ENCODE measurements at regions not wholly inside any gene's neighbourhood (a gene's known extent, or its start where the extent isn't known, plus 50 kb on each side); places are given as distances from the start of the nearest gene placed in this dataset.

- TF ChIP-seq, protein P1, sequence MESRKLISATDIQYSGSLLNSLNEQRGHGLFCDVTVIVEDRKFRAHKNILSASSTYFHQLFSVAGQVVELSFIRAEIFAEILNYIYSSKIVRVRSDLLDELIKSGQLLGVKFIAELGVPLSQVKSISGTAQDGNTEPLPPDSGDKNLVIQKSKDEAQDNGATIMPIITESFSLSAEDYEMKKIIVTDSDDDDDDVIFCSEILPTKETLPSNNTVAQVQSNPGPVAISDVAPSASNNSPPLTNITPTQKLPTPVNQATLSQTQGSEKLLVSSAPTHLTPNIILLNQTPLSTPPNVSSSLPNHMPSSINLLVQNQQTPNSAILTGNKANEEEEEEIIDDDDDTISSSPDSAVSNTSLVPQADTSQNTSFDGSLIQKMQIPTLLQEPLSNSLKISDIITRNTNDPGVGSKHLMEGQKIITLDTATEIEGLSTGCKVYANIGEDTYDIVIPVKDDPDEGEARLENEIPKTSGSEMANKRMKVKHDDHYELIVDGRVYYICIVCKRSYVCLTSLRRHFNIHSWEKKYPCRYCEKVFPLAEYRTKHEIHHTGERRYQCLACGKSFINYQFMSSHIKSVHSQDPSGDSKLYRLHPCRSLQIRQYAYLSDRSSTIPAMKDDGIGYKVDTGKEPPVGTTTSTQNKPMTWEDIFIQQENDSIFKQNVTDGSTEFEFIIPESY (IDR thresholded peaks at IDR 0.05) = no peak
- TF ChIP-seq TAF1 (conservative IDR thresholded peaks at IDR 0.05) = no peak
- no peak for TF ChIP-seq GABPA (IDR thresholded peaks at IDR 0.05 in 1 of 2, conservative IDR thresholded peaks at IDR 0.05 in 1 of 2)
- no peak for TF ChIP-seq HNF4G (IDR thresholded peaks at IDR 0.05)
- no peak for TF ChIP-seq HNF4A (conservative IDR thresholded peaks at IDR 0.05)
- no peak for TF ChIP-seq FOXA2 (IDR thresholded peaks at IDR 0.05)
- TF ChIP-seq FOXA1 (IDR thresholded peaks at IDR 0.05) = no peak
- TF ChIP-seq NR2F2 (IDR thresholded peaks at IDR 0.05) = no peak
- no peak for TF ChIP-seq RXRA (IDR thresholded peaks at IDR 0.05)
- TF ChIP-seq, protein P2, sequence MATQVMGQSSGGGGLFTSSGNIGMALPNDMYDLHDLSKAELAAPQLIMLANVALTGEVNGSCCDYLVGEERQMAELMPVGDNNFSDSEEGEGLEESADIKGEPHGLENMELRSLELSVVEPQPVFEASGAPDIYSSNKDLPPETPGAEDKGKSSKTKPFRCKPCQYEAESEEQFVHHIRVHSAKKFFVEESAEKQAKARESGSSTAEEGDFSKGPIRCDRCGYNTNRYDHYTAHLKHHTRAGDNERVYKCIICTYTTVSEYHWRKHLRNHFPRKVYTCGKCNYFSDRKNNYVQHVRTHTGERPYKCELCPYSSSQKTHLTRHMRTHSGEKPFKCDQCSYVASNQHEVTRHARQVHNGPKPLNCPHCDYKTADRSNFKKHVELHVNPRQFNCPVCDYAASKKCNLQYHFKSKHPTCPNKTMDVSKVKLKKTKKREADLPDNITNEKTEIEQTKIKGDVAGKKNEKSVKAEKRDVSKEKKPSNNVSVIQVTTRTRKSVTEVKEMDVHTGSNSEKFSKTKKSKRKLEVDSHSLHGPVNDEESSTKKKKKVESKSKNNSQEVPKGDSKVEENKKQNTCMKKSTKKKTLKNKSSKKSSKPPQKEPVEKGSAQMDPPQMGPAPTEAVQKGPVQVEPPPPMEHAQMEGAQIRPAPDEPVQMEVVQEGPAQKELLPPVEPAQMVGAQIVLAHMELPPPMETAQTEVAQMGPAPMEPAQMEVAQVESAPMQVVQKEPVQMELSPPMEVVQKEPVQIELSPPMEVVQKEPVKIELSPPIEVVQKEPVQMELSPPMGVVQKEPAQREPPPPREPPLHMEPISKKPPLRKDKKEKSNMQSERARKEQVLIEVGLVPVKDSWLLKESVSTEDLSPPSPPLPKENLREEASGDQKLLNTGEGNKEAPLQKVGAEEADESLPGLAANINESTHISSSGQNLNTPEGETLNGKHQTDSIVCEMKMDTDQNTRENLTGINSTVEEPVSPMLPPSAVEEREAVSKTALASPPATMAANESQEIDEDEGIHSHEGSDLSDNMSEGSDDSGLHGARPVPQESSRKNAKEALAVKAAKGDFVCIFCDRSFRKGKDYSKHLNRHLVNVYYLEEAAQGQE (IDR thresholded peaks at IDR 0.05) = no peak
- TF ChIP-seq, protein P3, sequence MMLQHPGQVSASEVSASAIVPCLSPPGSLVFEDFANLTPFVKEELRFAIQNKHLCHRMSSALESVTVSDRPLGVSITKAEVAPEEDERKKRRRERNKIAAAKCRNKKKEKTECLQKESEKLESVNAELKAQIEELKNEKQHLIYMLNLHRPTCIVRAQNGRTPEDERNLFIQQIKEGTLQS (IDR thresholded peaks at IDR 0.05) = no peak
- Histone ChIP-seq H3K27me3 (ENCODE audit: control insufficient read depth in 4 of 4, insufficient read depth in 4 of 4, low read length in 3 of 4) (no peaks in the 10 kb centered on the region), H3K9ac (ENCODE audit: low read depth in 1 of 2, low read length in 2 of 2) (no peak overlapping the region), H3K36me3 (ENCODE audit: control insufficient read depth in 4 of 4, insufficient read depth in 3 of 4, low read depth in 1 of 4, low read length in 3 of 4) (no peaks in the 10 kb centered on the region), H3K4me3 (ENCODE audit: low read depth in 1 of 3, low read length in 3 of 3) (no peak overlapping the region), H3K9me3 (ENCODE audit: control insufficient read depth in 4 of 4, low read length in 3 of 4) (no peaks in the 10 kb centered on the region), H3K4me1 (ENCODE audit: control insufficient read depth in 4 of 4, insufficient read depth in 4 of 4, low read length in 3 of 4) (no peaks in the 10 kb centered on the region), H3K27ac (ENCODE audit: low read depth in 1 of 2, low read length in 2 of 2) (no peak overlapping the region)
- DNase-seq (ENCODE audit: low spot score) = no peak
These were observed 94.7 kb upstream of the TRIO start for GRCh38 chr5:14048434-14048833.

DNA sequence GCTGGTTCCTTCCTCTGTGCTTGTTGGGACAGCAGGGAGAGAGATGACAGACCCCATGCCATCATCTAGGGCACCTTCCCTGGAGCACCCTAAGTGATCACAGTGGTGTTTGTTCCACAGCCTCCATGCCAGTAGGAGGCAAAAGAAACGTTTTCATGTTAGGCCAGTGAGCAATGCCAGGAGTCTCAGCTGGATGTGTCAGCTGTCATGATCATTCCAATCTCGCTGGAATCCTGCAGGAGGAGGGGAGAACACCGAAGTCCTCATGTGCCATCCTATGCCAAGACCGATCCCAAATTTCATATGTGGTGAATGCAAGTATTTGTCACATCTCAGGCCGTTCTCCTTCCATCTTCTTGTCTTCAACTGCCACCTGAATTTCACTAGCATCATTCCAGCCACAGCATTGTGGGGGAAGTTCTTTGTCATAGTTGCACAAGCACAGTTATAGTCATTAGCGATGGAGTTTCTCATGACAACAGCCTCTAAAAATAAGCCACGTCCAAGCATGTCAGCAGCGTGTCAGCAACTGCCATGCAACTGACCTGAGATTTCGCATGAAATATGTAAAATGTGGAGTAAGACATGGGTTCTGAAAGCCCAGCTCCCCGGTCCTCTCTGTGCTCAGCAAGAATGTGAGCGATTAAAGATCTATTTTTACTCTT is 97.2 kb upstream of the DNAH5 start:
- TF ChIP-seq HNF4G (IDR thresholded peaks at IDR 0.05) (no peak), YY1 (IDR thresholded peaks at IDR 0.05) (no peak), EGR1 (IDR thresholded peaks at IDR 0.05; ENCODE audit: low read depth in 2 of 2) (no peak), FOXA2 (IDR thresholded peaks at IDR 0.05) (no peak), MAX (IDR thresholded peaks at IDR 0.05) (no peak), RXRA (IDR thresholded peaks at IDR 0.05) (no peak), RAD21 (IDR thresholded peaks at IDR 0.05) (no peak), GABPA (IDR thresholded peaks at IDR 0.05 in 1 of 2, conservative IDR thresholded peaks at IDR 0.05 in 1 of 2) (no peak)
- TF ChIP-seq, protein P1 (IDR thresholded peaks at IDR 0.05) = no peak
- TF ChIP-seq, protein P2 (IDR thresholded peaks at IDR 0.05) = no peak
- TF ChIP-seq, protein P3 (IDR thresholded peaks at IDR 0.05) = no peak
- Histone ChIP-seq H3K4me3 (ENCODE audit: low read depth in 1 of 3, low read length in 3 of 3) (no peak overlapping the region), H3K27me3 (ENCODE audit: control insufficient read depth in 4 of 4, insufficient read depth in 4 of 4, low read length in 3 of 4) (no peaks in the 10 kb centered on the region), H3K9ac (ENCODE audit: low read depth in 1 of 2, low read length in 2 of 2) (no peak overlapping the region), H3K36me3 (ENCODE audit: control insufficient read depth in 4 of 4, insufficient read depth in 3 of 4, low read depth in 1 of 4, low read length in 3 of 4) (no peaks in the 10 kb centered on the region), H3K27ac (ENCODE audit: low read depth in 1 of 2, low read length in 2 of 2) (no peak overlapping the region), H3K4me1 (ENCODE audit: control insufficient read depth in 4 of 4, insufficient read depth in 4 of 4, low read length in 3 of 4) (no peaks in the 10 kb centered on the region), H3K9me3 (ENCODE audit: control insufficient read depth in 4 of 4, low read length in 3 of 4) (no peaks in the 10 kb centered on the region)
- 74% methylated on average over 11 of the region's 11 CpGs for WGBS
- DNase-seq (ENCODE audit: low spot score) = no peak
